ENCODE measurements at regions not wholly inside any gene's neighbourhood (a gene's known extent, or its start where the extent isn't known, plus 50 kb on each side); places are given as distances from the start of the nearest gene placed in this dataset.
A peak's percentile ranks its signal among the peaks of the same experiment; 100 is the strongest.

DNA sequence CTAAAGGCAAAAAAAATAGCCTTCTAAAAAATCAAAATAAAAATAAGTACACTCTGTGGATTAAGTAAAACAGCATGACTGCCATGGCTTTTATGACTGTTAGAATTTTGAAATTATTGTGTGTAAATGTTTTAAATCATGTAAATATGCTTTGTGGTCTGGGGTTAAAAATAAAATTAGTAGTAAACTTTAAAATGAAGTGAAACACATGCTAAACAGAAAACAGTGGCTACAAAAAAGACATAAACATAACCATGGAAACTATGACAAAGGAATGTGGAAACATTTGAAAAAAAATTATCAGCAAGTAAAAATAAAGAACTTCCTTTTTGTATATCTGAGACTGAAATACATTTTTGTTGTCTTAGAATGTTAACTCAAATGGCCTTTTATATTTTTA lies 134.5 kb upstream of the SPEF2 start:
- Histone ChIP-seq H3K9me3 (ENCODE audit: control insufficient read depth, insufficient read depth, low read length) (no peaks in the 10 kb centered on the region), H3K4me3 (ENCODE audit: low read depth, low read length) (no peak overlapping the region), H3K27me3 (ENCODE audit: control insufficient read depth, insufficient read depth, low read length) (no peaks in the 10 kb centered on the region), H3K27ac (ENCODE audit: low read depth, low read length) (no peak overlapping the region)
- POLR2A ChIA-PET = no interaction called here
- CTCF ChIA-PET = interaction anchor here (0.6 kb wide), 1 partner anchor 443 kb away, joined by 5 read pairs; no protein-coding TSS in a partner anchor
- DNase-seq (ENCODE audit: low read depth, low spot score) = no peak
- TF ChIP-seq, protein P1, sequence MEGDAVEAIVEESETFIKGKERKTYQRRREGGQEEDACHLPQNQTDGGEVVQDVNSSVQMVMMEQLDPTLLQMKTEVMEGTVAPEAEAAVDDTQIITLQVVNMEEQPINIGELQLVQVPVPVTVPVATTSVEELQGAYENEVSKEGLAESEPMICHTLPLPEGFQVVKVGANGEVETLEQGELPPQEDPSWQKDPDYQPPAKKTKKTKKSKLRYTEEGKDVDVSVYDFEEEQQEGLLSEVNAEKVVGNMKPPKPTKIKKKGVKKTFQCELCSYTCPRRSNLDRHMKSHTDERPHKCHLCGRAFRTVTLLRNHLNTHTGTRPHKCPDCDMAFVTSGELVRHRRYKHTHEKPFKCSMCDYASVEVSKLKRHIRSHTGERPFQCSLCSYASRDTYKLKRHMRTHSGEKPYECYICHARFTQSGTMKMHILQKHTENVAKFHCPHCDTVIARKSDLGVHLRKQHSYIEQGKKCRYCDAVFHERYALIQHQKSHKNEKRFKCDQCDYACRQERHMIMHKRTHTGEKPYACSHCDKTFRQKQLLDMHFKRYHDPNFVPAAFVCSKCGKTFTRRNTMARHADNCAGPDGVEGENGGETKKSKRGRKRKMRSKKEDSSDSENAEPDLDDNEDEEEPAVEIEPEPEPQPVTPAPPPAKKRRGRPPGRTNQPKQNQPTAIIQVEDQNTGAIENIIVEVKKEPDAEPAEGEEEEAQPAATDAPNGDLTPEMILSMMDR (IDR thresholded peaks at IDR 0.05; ENCODE audit: low read depth, low read length) = no peak

DNA sequence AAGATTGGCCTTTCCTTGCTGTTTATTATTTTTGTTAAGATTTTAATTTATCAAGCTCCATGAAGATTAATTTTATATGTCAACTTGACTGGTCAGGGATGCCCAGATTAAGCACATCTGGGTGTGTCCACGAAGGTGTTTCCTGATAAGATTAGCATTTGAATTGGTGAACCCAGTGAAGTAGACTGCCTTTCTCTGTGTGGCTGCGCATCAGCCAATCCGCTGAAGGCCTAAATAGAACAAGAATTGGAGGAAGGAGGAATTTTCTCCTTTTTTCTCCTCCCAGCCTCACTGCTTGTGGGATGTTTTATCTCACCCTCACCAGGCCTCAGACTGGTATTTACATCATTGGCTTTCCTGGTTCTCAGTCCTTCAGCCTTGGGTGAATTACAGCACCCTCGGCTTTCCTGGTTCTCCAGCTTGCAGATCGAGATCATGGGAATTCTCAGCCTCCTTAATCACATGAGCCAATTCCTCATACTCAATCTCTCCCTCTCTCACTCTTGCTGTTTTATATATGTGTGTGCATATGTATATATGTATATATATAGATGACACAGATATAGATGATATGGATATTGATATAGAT lies 135.4 kb upstream of the SPEF2 start:
- TF ChIP-seq, protein P1 (IDR thresholded peaks at IDR 0.05; ENCODE audit: low read depth, low read length) = no peak
- Histone ChIP-seq H3K27ac (ENCODE audit: low read depth, low read length) (no peak overlapping the region), H3K4me3 (ENCODE audit: low read depth, low read length) (no peak overlapping the region), H3K27me3 (ENCODE audit: control insufficient read depth, insufficient read depth, low read length) (no peaks in the 10 kb centered on the region), H3K9me3 (ENCODE audit: control insufficient read depth, insufficient read depth, low read length) (no peaks in the 10 kb centered on the region)
- ChIA-PET POLR2A (no interaction called here), CTCF (interaction anchor here (0.9 kb wide), 1 partner anchor 480 kb away, joined by 7 read pairs; no protein-coding TSS in a partner anchor)
- DNase-seq (ENCODE audit: low read depth, low spot score) = no peak

DNA sequence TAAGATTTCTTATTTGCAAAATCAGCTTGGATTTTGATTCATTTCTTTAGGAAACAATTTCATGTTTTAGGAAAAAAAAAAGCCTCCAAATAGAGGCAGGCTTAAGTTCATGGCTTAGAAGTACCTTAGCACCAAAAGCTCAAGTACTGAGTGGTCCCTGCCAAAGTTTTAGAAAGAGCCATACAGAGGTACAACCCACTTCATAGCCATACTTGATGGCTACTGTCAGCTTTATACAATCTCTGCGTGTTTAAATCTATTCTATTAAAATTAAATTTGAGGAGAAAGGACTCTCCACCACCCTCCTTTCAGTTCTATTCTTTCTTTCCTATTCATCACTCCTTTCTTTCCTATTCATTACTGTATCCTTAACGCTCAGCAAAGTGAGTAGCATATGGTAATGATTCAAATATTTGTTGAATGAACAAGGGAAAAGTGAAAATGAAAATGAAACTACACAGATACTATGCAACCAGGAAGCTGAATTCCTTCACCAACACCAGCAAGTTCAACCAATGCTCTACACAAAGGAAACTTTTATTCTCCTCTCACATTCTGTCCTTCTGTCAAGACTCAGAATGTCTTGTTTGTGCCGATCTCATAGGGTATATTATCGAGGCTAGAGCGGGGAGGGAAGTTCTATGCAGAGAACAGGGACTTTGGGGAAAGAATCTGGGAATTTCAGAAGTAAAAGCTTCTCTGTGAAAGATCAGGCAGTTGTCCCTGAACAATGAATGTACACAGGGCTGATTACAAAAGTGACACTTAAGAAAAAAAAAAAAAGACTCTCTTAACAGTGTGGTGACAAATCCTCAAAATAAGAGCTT lies 138.6 kb upstream of the SPEF2 start:
- Histone ChIP-seq H3K4me3 (ENCODE audit: low read depth, low read length) (peak overlapping the region; percentile 51), H3K9me3 (ENCODE audit: control insufficient read depth, insufficient read depth, low read length) (no peaks in the 10 kb centered on the region), H3K27ac (ENCODE audit: low read depth, low read length) (no peak overlapping the region), H3K27me3 (ENCODE audit: control insufficient read depth, insufficient read depth, low read length) (no peaks in the 10 kb centered on the region)
- CTCF ChIA-PET = interaction anchor here (0.6 to 1.4 kb wide), 3 partner anchors 25 to 447 kb away, joined by 3 to 9 read pairs (median 3); no protein-coding TSS in a partner anchor
- no peak for DNase-seq (ENCODE audit: low read depth, low spot score)
- TF ChIP-seq, protein P1 (IDR thresholded peaks at IDR 0.05; ENCODE audit: low read depth, low read length) = no peak
- POLR2A ChIA-PET = no interaction called here

DNA sequence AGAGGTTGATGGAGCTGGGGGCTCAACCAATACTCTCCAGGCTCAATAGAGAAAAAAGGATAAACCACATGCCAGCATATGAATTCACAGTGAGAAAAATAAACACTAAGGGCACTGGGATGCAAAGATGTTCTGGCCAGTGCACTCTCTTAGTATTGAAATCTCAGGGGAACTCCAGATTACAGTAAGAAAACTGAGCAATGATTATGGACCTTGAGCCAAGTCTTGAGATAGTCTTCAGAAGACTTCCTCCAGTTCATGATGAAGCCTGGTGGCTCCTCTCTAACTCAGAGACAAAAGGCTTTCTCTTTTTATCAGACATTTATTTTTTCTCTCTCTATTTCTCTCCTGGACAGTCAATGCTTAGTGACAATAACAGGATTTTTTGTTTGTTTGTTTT lies 139.8 kb upstream of the SPEF2 start:
- H3K27me3 ChIP-seq (ENCODE audit: control insufficient read depth, insufficient read depth, low read length) = no peaks in the 10 kb centered on the region
- ChIA-PET CTCF (interaction anchor here (1.1 kb wide), 1 partner anchor 448 kb away, joined by 3 read pairs; no protein-coding TSS in a partner anchor), POLR2A (no interaction called here)
- TF ChIP-seq, protein P1 (IDR thresholded peaks at IDR 0.05; ENCODE audit: low read depth, low read length) = no peak
- no peak for DNase-seq (ENCODE audit: low read depth, low spot score)
- no peak overlapping the region for H3K27ac ChIP-seq (ENCODE audit: low read depth, low read length)
- H3K9me3 ChIP-seq (ENCODE audit: control insufficient read depth, insufficient read depth, low read length) = no peaks in the 10 kb centered on the region
- H3K4me3 ChIP-seq (ENCODE audit: low read depth, low read length) = no peak overlapping the region

DNA sequence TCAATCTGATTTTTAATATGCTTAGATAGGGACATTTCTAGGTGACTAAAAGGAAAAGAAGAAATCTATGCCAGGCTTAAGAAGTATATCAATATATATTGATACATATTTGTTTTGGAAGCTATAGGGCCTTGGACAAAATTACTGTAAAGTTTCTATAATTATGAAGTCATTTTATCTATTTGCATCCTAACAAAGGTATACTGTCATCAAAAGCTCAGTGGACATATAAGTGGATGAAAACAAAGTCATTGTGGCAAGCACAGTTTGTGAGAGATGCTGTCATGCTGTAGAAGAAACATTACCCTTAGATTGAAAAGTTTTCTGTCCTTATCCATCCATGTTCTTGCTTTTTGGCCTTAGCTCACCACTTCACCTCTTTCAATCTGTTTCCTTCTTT lies 140.3 kb upstream of the SPEF2 start:
- DNase-seq (ENCODE audit: low read depth, low spot score) = no peak
- TF ChIP-seq, protein P1 (IDR thresholded peaks at IDR 0.05; ENCODE audit: low read depth, low read length) = no peak
- no peaks in the 10 kb centered on the region for H3K27me3 ChIP-seq (ENCODE audit: control insufficient read depth, insufficient read depth, low read length)
- H3K27ac ChIP-seq (ENCODE audit: low read depth, low read length) = no peak overlapping the region
- POLR2A ChIA-PET = no interaction called here
- no peak overlapping the region for H3K4me3 ChIP-seq (ENCODE audit: low read depth, low read length)
- H3K9me3 ChIP-seq (ENCODE audit: control insufficient read depth, insufficient read depth, low read length) = no peaks in the 10 kb centered on the region
- CTCF ChIA-PET = interaction anchor here (1.1 kb wide), 1 partner anchor 449 kb away, joined by 3 read pairs; no protein-coding TSS in a partner anchor
